ENCODE measurements at regions not wholly inside any gene's neighbourhood (a gene's known extent, or its start where the extent isn't known, plus 50 kb on each side); places are given as distances from the start of the nearest gene placed in this dataset.

GRCh38 chr17:56737421-56738161, 96.1 kb downstream of the C17orf67 start:
- no peak overlapping the region for H3K18ac ChIP-seq (ENCODE audit: low read depth in 1 of 2, low read length in 2 of 2)
- peaks cover 7% of the 10 kb centered on the region for H3K4me1 ChIP-seq (ENCODE audit: control insufficient read depth, insufficient read depth, low read depth, low read length)
- no peak overlapping the region for H2AK5ac ChIP-seq (ENCODE audit: low read length, severe bottlenecking)
- no peak overlapping the region for H2BK12ac ChIP-seq (ENCODE audit: low read length in 2 of 2)
- H3K23ac ChIP-seq (ENCODE audit: low read length in 2 of 2), result no peak overlapping the region
- H3K27ac ChIP-seq (ENCODE audit: low read length, poor library complexity, severe bottlenecking), result no peak overlapping the region
- H3K36me3 ChIP-seq (ENCODE audit: control insufficient read depth in 1 of 2, insufficient read depth in 2 of 2, low read depth in 1 of 2, low read length in 2 of 2), result no peaks in the 10 kb centered on the region
- H2AFZ ChIP-seq (ENCODE audit: low read depth, low read length), result no peak overlapping the region
- no peaks in the 10 kb centered on the region for H3K9me3 ChIP-seq (ENCODE audit: control insufficient read depth, low read length)
- no peaks in the 10 kb centered on the region for H3K79me1 ChIP-seq (replicated peaks; ENCODE audit: low read length, poor library complexity, severe bottlenecking)
- H4K8ac ChIP-seq (ENCODE audit: low read length), result no peak overlapping the region
- H3K4me2 ChIP-seq (ENCODE audit: low read length, poor library complexity, severe bottlenecking), result no peak overlapping the region
- H2BK5ac ChIP-seq (ENCODE audit: low read depth, low read length, poor library complexity, severe bottlenecking), result no peak overlapping the region
- H2BK15ac ChIP-seq (ENCODE audit: low read depth, poor library complexity, severe bottlenecking), result peak overlapping the region; percentile 26
- no peak overlapping the region for H2BK120ac ChIP-seq (ENCODE audit: low read depth, low read length)
- peak overlapping the region in 1 of 2 experiments; percentile 3 for H3K4me3 ChIP-seq (ENCODE audit: insufficient read depth in 1 of 2, low read depth in 1 of 2, low read length in 2 of 2)
- no peak overlapping the region for H4K91ac ChIP-seq (ENCODE audit: low read length)
- peak overlapping the region in 1 of 2 experiments; percentile 51 for H3K14ac ChIP-seq (ENCODE audit: low read length in 2 of 2)
- DNase-seq, result no peak
- no peak overlapping the region for H3K9ac ChIP-seq (ENCODE audit: low read length)
- no peak overlapping the region for H3K4ac ChIP-seq (ENCODE audit: low read depth in 1 of 2, low read length in 2 of 2)
- peaks cover 19 to 34% of the 10 kb centered on the region in 2 experiments for H3K27me3 ChIP-seq (ENCODE audit: control insufficient read depth in 1 of 2, insufficient read depth in 1 of 2, low read length in 2 of 2)
- WGBS, result 86% methylated on average over 22 of the region's 22 CpGs

GRCh38 chr17:56739376-56739775, 94.3 kb downstream of the C17orf67 start:
- Histone ChIP-seq H3K36me3 (ENCODE audit: control insufficient read depth in 1 of 2, insufficient read depth in 2 of 2, low read depth in 1 of 2, low read length in 2 of 2) (no peaks in the 10 kb centered on the region), H3K27ac (ENCODE audit: low read length, poor library complexity, severe bottlenecking) (no peak overlapping the region), H2AK5ac (ENCODE audit: low read length, severe bottlenecking) (no peak overlapping the region), H3K4me1 (ENCODE audit: control insufficient read depth, insufficient read depth, low read depth, low read length) (peaks cover 7% of the 10 kb centered on the region), H3K18ac (ENCODE audit: low read depth in 1 of 2, low read length in 2 of 2) (no peak overlapping the region), H2AFZ (ENCODE audit: low read depth, low read length) (no peak overlapping the region), H3K23ac (ENCODE audit: low read length in 2 of 2) (no peak overlapping the region), H4K8ac (ENCODE audit: low read length) (peak overlapping the region; percentile 32), H2BK120ac (ENCODE audit: low read depth, low read length) (no peak overlapping the region), H2BK15ac (ENCODE audit: low read depth, poor library complexity, severe bottlenecking) (no peak overlapping the region), H3K14ac (ENCODE audit: low read length in 2 of 2) (no peak overlapping the region), H3K9ac (ENCODE audit: low read length) (no peak overlapping the region), H3K27me3 (ENCODE audit: control insufficient read depth in 1 of 2, insufficient read depth in 1 of 2, low read length in 2 of 2) (peaks cover 17 to 34% of the 10 kb centered on the region in 2 experiments), H2BK5ac (ENCODE audit: low read depth, low read length, poor library complexity, severe bottlenecking) (no peak overlapping the region), H2BK12ac (ENCODE audit: low read length in 2 of 2) (no peak overlapping the region), H3K9me3 (ENCODE audit: control insufficient read depth, low read length) (no peaks in the 10 kb centered on the region), H3K4ac (ENCODE audit: low read depth in 1 of 2, low read length in 2 of 2) (no peak overlapping the region), H4K91ac (ENCODE audit: low read length) (no peak overlapping the region), H3K4me2 (ENCODE audit: low read length, poor library complexity, severe bottlenecking) (no peak overlapping the region), H3K79me1 (replicated peaks; ENCODE audit: low read length, poor library complexity, severe bottlenecking) (no peaks in the 10 kb centered on the region), H3K4me3 (ENCODE audit: insufficient read depth in 1 of 2, low read depth in 1 of 2, low read length in 2 of 2) (no peak overlapping the region)
- DNase-seq, result no peak

- Histone ChIP-seq H3K9me3 (ENCODE audit: control insufficient read depth, low read length) (no peaks in the 10 kb centered on the region), H3K4me1 (ENCODE audit: control insufficient read depth, insufficient read depth, low read depth, low read length) (peaks cover 7% of the 10 kb centered on the region), H3K27ac (ENCODE audit: low read length, poor library complexity, severe bottlenecking) (no peak overlapping the region), H3K79me1 (replicated peaks; ENCODE audit: low read length, poor library complexity, severe bottlenecking) (no peaks in the 10 kb centered on the region), H3K18ac (ENCODE audit: low read depth in 1 of 2, low read length in 2 of 2) (no peak overlapping the region), H2AFZ (ENCODE audit: low read depth, low read length) (no peak overlapping the region), H2BK120ac (ENCODE audit: low read depth, low read length) (no peak overlapping the region), H2BK12ac (ENCODE audit: low read length in 2 of 2) (no peak overlapping the region), H3K14ac (ENCODE audit: low read length in 2 of 2) (no peak overlapping the region), H3K4me2 (ENCODE audit: low read length, poor library complexity, severe bottlenecking) (no peak overlapping the region), H3K4ac (ENCODE audit: low read depth in 1 of 2, low read length in 2 of 2) (no peak overlapping the region), H3K23ac (ENCODE audit: low read length in 2 of 2) (no peak overlapping the region), H2BK5ac (ENCODE audit: low read depth, low read length, poor library complexity, severe bottlenecking) (no peak overlapping the region), H2AK5ac (ENCODE audit: low read length, severe bottlenecking) (no peak overlapping the region), H3K27me3 (ENCODE audit: control insufficient read depth in 1 of 2, insufficient read depth in 1 of 2, low read length in 2 of 2) (peaks cover 16 to 34% of the 10 kb centered on the region in 2 experiments), H4K8ac (ENCODE audit: low read length) (peak overlapping the region; percentile 32), H4K91ac (ENCODE audit: low read length) (no peak overlapping the region), H3K4me3 (ENCODE audit: insufficient read depth in 1 of 2, low read depth in 1 of 2, low read length in 2 of 2) (no peak overlapping the region), H2BK15ac (ENCODE audit: low read depth, poor library complexity, severe bottlenecking) (no peak overlapping the region), H3K36me3 (ENCODE audit: control insufficient read depth in 1 of 2, insufficient read depth in 2 of 2, low read depth in 1 of 2, low read length in 2 of 2) (no peaks in the 10 kb centered on the region), H3K9ac (ENCODE audit: low read length) (no peak overlapping the region)
- WGBS, result 82% methylated on average over 6 of the region's 6 CpGs
- no peak for DNase-seq
Observed at GRCh38 chr17:56739776-56740175, 93.9 kb downstream of the C17orf67 start.

- no peak overlapping the region for H2AFZ ChIP-seq (ENCODE audit: low read depth, low read length)
- no peak overlapping the region for H3K4me2 ChIP-seq (ENCODE audit: low read length, poor library complexity, severe bottlenecking)
- H4K91ac ChIP-seq (ENCODE audit: low read length), result no peak overlapping the region
- H3K27ac ChIP-seq (ENCODE audit: low read length, poor library complexity, severe bottlenecking), result no peak overlapping the region
- peaks cover 16 to 34% of the 10 kb centered on the region in 2 experiments for H3K27me3 ChIP-seq (ENCODE audit: control insufficient read depth in 1 of 2, insufficient read depth in 1 of 2, low read length in 2 of 2)
- 97% methylated on average over 3 of the region's 3 CpGs for WGBS
- no peak overlapping the region for H3K23ac ChIP-seq (ENCODE audit: low read length in 2 of 2)
- H3K9me3 ChIP-seq (ENCODE audit: control insufficient read depth, low read length), result no peaks in the 10 kb centered on the region
- H3K14ac ChIP-seq (ENCODE audit: low read length in 2 of 2), result peak overlapping the region in 1 of 2 experiments; percentile 18
- no peaks in the 10 kb centered on the region for H3K79me1 ChIP-seq (replicated peaks; ENCODE audit: low read length, poor library complexity, severe bottlenecking)
- H3K9ac ChIP-seq (ENCODE audit: low read length), result no peak overlapping the region
- DNase-seq, result no peak
- no peak overlapping the region for H2BK120ac ChIP-seq (ENCODE audit: low read depth, low read length)
- H2BK5ac ChIP-seq (ENCODE audit: low read depth, low read length, poor library complexity, severe bottlenecking), result no peak overlapping the region
- H3K4me3 ChIP-seq (ENCODE audit: insufficient read depth in 1 of 2, low read depth in 1 of 2, low read length in 2 of 2), result no peak overlapping the region
- no peaks in the 10 kb centered on the region for H3K36me3 ChIP-seq (ENCODE audit: control insufficient read depth in 1 of 2, insufficient read depth in 2 of 2, low read depth in 1 of 2, low read length in 2 of 2)
- H3K4me1 ChIP-seq (ENCODE audit: control insufficient read depth, insufficient read depth, low read depth, low read length), result peaks cover 7% of the 10 kb centered on the region
- H4K8ac ChIP-seq (ENCODE audit: low read length), result no peak overlapping the region
- H3K4ac ChIP-seq (ENCODE audit: low read depth in 1 of 2, low read length in 2 of 2), result no peak overlapping the region
- H3K18ac ChIP-seq (ENCODE audit: low read depth in 1 of 2, low read length in 2 of 2), result no peak overlapping the region
- H2BK15ac ChIP-seq (ENCODE audit: low read depth, poor library complexity, severe bottlenecking), result no peak overlapping the region
- H2BK12ac ChIP-seq (ENCODE audit: low read length in 2 of 2), result no peak overlapping the region
- no peak overlapping the region for H2AK5ac ChIP-seq (ENCODE audit: low read length, severe bottlenecking)
Observed at GRCh38 chr17:56740481-56740880, 93.2 kb downstream of the C17orf67 start.
